Fibroblast of skin of back (primary cell): ENCODE measurements at regions not wholly inside any gene's neighbourhood (a gene's known extent, or its start where the extent isn't known, plus 50 kb on each side); places are given as distances from the start of the nearest gene placed in this dataset.
"Not testable (repeated sequence)": the region's sequence is repeated elsewhere in the genome, so short reads cannot be mapped to it uniquely, and the experiment has no call there.

Experiments used
- DNase-seq: peaks from one replicate; pipeline ENCODE4 v3.0.0-alpha.2; 2013

- DNase-seq, result no peak
Measured at GRCh38 chr11:90373971-90374370, 151.1 kb upstream of the CHORDC1 start.

GRCh38 chr11:90364527-90364926 lies 141.7 kb upstream of the CHORDC1 start:
- no peak for DNase-seq

- no peak for DNase-seq
Measured at GRCh38 chr11:90363739-90364138, 140.9 kb upstream of the CHORDC1 start.

GRCh38 chr11:90355200-90355599 lies 132.4 kb upstream of the CHORDC1 start:
- DNase-seq, result no peak

GRCh38 chr11:90349731-90350130 lies 126.9 kb upstream of the CHORDC1 start:
- no peak for DNase-seq

GRCh38 chr11:90344546-90344945 lies 121.7 kb upstream of the CHORDC1 start:
- no peak for DNase-seq

GRCh38 chr11:90343673-90344072 lies 120.8 kb upstream of the CHORDC1 start:
- no peak for DNase-seq

GRCh38 chr11:90341986-90342385 lies 119.1 kb upstream of the CHORDC1 start:
- DNase-seq, result no peak

GRCh38 chr11:90332415-90332814 lies 109.6 kb upstream of the CHORDC1 start:
- no peak for DNase-seq

GRCh38 chr11:90330632-90331031 lies 107.8 kb upstream of the CHORDC1 start:
- DNase-seq, result no peak

- no peak for DNase-seq
Measured at GRCh38 chr11:90329043-90329442, 106.2 kb upstream of the CHORDC1 start.

GRCh38 chr11:90326647-90327046 lies 103.8 kb upstream of the CHORDC1 start:
- no peak for DNase-seq

- no peak for DNase-seq
Measured at GRCh38 chr11:90323289-90323688, 100.4 kb upstream of the CHORDC1 start.

GRCh38 chr11:90321018-90321417 lies 98.2 kb upstream of the CHORDC1 start:
- DNase-seq, result no peak

GRCh38 chr11:90318651-90319050 lies 95.8 kb upstream of the CHORDC1 start:
- DNase-seq, result no peak

- DNase-seq, result no peak
Measured at GRCh38 chr11:90310210-90310609, 87.4 kb upstream of the CHORDC1 start.

- DNase-seq, result no peak
Measured at GRCh38 chr11:90309693-90310092, 86.8 kb upstream of the CHORDC1 start.

- no peak for DNase-seq
Measured at GRCh38 chr11:90294526-90294925, 71.7 kb upstream of the CHORDC1 start.

- DNase-seq, result no peak
Measured at GRCh38 chr11:90294091-90294490, 71.2 kb upstream of the CHORDC1 start.

GRCh38 chr11:90288212-90288821 lies 65.5 kb upstream of the CHORDC1 start:
- peak; percentile 21 for DNase-seq

- no peak for DNase-seq
Measured at GRCh38 chr11:90286640-90287039, 63.8 kb upstream of the CHORDC1 start.

- DNase-seq, result no peak
Measured at GRCh38 chr11:90284171-90284570, 61.3 kb upstream of the CHORDC1 start.

- DNase-seq, result not testable (repeated sequence)
Measured at GRCh38 chr11:90282551-90283071, 59.8 kb upstream of the CHORDC1 start.

- DNase-seq, result no peak
Measured at GRCh38 chr11:90274362-90274761, 51.5 kb upstream of the CHORDC1 start.
